Lower leg skin (tissue), 3 donors: ENCODE measurements at regions not wholly inside any gene's neighbourhood (a gene's known extent, or its start where the extent isn't known, plus 50 kb on each side); places are given as distances from the start of the nearest gene placed in this dataset.

ENCODE experiments used
- POLR2A ChIP-seq, 2 donors: fragments of 450-650 bp; IDR thresholded peaks; one replicate each; pipeline ENCODE4 v1.6.1; 2016 to 2017; ENCODE audit warnings: antibody characterized with exemption in 2 of 2, mild to moderate bottlenecking in 1 of 2, moderate library complexity in 1 of 2
- TF ChIP-seq, protein P1 (sequence below), 3 donors: fragments of 450-650 bp; IDR thresholded peaks; one replicate each; pipeline ENCODE4 v1.5.1; 2016; ENCODE audit warnings: antibody characterized with exemption in 3 of 3, mild to moderate bottlenecking in 3 of 3, moderate library complexity in 2 of 3

DNA sequence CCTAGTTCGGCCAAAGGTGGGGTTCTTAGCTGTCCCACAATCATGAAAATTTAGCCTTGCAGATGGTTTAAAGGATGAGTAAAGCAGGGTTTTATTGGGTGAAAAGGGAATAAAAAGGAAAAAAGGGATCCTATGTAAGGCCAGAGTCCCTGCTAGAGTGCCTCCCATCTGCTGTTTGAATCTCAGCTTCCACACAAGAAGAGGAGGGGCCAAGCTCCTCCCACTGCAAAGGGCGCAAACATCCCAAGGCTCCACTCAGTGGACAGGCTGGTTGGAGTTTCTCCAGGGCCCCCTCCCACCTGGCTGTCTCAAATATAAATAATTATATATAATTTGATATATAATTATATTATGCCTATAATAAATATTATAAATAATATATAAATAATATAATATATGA, 1272.1 kb upstream of the PCDH20 start:
- TF ChIP-seq, protein P1, sequence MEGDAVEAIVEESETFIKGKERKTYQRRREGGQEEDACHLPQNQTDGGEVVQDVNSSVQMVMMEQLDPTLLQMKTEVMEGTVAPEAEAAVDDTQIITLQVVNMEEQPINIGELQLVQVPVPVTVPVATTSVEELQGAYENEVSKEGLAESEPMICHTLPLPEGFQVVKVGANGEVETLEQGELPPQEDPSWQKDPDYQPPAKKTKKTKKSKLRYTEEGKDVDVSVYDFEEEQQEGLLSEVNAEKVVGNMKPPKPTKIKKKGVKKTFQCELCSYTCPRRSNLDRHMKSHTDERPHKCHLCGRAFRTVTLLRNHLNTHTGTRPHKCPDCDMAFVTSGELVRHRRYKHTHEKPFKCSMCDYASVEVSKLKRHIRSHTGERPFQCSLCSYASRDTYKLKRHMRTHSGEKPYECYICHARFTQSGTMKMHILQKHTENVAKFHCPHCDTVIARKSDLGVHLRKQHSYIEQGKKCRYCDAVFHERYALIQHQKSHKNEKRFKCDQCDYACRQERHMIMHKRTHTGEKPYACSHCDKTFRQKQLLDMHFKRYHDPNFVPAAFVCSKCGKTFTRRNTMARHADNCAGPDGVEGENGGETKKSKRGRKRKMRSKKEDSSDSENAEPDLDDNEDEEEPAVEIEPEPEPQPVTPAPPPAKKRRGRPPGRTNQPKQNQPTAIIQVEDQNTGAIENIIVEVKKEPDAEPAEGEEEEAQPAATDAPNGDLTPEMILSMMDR (IDR thresholded peaks at IDR 0.05) = no peak
- TF ChIP-seq POLR2A (IDR thresholded peaks at IDR 0.05) = no peak
